GM19438 (cell line): ENCODE measurements at regions not wholly inside any gene's neighbourhood (a gene's known extent, or its start where the extent isn't known, plus 50 kb on each side); places are given as distances from the start of the nearest gene placed in this dataset.
A peak's percentile ranks its signal among the peaks of the same experiment; 100 is the strongest.

Source experiments
- ATAC-seq: cut with Tn5 transposase; IDR thresholded peaks from one replicate; pipeline ENCODE4 v1.9.1; 2021; ENCODE audit warnings: low read depth; ENCODE audit not compliant: unreplicated experiment

DNA sequence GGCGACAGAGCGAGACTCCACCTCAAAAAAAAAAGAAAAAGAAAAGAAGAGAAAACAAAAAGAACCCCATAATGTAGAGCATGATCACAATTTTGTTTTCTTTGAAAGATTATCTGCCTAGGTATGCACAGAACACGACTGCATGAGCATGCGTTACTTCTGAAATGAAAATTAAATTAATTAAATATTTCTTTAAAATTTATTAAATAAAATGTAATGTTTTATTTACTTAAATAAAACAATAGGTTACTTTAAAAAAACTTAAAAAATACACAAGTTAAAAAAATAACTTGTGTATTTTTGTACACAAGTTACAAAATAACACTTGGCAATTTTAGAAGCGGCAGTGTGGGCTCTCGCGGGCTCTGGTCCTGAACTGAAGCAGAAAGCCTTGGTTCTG lies 107.8 kb downstream of the TFAP2A start:
- no peak for ATAC-seq

DNA sequence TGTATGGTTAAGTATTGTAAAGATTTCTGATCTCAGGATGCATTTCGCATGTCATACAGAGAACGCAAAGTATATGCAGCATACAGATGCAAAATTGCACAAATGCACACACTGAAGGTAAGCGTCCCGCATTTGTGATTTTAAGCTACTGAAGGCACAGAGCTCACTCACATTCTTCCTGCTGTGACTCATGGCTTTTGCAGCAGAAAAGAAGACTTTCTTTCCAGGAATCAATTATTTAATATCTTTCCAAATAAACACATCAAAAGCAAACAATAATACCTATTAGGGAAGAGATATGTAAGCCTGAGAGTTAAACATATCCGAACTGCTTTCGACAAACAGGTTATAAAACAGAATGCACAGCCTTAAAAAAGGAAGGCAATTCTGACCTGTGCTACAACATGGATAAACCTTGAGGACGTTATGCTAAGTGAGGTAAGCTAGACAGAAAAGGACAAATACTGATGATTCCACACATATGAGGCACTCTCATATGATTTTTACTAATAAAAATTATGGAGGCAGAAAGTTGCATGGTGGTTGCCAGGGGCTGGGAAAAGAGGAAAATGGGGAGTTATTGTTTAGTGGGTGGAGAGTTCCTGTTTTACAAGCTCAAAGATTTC lies 109.0 kb downstream of the TFAP2A start:
- ATAC-seq: no peak

DNA sequence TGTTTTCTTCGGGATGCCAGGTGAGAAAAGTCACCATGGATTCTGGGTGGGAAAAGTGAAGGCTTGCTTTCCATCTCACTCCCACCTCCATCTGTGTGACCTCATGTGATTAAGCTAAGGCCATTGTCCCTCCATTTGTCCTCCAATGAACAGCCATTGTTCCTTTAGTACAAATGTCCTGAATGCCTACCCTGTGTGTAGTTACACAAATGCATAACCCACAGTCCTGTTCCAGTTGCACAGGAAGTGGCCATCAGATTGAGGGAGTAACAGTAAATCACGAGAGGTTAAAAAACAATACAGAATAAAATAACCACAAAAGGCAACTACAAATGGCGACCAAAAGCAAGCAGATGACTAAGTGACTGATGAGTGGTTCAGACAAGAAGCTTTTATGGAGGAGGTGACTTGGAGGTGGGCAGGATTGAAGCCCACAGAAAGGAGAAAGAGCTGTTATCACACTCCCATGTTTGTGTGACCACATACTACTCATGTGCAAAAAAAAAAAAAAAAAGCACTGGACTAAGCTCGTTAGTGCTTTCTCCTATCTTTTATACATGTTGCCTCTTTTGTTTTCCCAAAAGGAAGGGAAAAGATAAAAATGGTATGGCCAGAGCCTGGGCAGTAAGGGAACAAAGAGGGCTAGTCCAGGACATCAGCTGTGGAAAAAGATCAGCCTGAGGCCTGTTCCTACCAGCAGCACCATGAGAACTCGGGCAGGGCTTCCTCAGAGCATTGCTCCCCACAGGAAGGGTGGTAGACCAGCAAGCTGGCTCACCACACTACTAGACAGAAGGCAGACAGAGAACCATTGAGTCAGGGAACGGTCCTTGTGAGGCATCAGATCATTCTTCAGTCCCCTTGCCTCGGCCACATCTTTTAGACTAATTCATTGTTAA lies 111.0 kb downstream of the TFAP2A start:
- no peak for ATAC-seq

DNA sequence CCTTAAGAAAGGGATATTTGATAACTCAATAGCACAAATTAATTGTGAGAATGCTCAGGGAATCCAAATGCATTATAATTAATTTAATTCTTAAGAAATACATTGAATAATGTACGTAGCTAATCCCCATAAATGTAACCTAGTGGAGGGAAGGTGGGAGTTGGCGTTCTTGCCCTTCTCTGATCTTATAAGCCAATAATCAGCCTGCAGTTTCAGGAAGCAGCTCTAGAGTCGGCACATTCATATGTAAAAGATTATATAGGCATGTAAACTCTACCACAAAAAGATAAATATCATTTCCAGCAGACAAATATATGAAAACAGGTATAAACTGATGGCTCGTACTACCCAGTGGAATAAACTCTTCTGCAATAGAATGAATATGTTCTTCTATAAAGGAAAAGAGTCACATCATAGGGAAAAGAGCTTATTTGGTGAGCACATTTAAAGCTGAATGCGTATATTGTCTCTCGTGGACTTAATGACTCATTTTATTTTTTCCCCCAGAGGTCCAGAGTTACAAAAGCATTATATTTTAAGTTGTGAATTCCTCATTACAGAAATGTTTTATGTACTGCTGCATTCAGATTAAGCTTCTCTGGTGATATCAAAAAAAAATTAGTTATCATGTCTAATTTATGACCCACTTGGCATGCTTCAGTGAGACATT lies 112.2 kb downstream of the TFAP2A start:
- ATAC-seq: no peak

DNA sequence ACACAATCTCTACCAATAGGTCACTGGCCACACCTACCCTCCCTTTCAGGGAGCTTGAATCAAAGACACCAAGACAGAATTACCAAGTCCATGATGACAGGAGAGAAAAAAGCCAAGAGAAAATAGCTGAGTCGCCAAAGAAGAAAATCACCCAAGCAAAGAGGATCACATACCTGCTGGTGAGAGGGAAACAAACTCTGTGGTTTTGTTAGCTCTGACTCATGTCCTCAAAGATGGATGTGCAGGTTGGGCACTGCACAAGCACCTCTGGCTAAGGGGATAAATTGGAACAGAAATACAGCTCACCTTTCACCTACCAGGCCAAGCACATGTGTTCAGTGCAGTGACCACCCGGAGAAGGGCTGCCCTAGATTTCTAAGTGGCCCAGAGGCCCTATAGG lies 114.8 kb downstream of the TFAP2A start:
- no peak for ATAC-seq

DNA sequence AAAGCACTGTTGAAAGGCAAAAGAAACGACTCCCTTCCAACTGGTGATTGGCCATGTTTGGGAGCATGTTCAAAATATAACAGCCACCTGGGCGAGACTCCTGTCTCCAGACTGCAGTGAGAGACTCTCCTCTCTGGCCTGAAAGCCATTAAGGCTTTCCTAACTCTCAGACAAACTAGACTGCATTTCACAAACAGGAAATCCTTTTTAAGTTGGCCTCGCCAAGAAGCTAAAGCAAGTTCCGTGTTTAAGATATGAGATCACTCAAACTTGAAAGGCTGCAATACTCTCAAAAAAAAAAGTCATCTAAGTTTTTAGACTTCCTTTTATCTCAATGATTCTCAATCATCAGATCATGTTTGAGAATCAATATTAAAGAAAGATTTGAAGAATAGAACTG lies 117.0 kb downstream of the TFAP2A start:
- no peak for ATAC-seq

DNA sequence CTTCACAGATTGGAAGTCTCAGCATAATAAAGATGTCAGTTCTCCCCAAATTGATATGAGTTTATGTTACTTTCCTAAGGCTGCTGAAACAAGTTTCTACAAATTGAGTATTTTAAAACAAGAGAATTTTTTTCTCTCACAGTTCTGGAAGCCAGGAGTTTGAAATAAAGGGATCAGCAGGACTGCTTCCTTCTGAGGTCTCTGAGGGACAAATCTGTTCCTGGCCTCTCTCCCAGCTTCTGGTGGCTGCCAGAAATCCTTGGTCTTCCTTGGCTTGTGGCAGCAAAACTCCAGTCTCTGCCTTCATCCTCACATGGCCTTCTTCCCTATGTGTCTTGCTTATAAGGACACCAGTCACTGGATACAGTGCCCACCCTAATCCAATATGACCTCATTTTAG lies 136.1 kb downstream of the TFAP2A start:
- ATAC-seq: no peak

DNA sequence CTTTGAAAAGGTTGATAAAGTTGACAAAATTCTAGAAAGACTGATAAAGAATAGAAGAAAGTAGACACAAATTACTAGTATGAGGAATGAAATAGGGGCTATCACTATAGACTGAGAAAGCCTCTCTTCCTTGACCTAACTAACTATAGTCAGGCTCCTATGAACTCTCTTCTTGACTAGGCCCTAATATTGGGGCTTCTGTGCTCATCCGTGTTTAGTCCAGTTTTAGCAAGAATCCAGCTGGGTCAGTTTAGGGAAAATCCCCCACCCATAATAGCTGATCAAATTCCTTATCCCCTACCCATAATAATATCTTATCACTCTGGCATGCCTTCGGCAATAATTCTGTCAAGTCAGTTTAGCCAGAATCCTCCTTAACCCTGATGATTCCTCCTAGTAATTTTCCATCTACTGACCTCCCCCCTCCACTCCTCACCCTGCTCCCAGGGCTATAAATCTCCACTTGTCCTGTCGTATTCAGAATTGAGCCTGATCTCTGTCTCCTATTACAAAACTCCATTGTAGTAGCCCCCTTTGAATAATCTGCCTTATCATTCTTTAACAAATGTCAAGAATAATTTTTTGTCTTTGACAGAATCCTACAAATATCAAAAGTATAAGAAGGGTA lies 138.1 kb downstream of the TFAP2A start:
- no peak for ATAC-seq

DNA sequence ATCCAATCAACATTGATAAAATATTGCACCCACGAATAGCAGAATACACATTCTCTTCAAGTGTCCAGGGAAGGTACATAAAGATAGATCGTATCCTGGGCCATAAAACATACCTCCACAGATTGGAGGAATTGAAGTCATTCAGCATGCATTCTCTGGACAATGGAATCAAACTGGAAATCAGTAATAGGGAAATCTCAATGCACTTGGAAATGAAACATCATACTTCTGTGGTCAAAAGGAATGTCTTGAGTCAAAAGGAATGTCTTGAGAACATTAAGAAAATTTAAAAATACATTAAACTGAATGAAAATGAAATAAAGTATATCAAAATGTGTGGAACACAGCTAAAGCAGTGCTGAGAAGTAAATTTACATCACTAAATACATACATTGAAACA lies 138.8 kb downstream of the TFAP2A start:
- no peak for ATAC-seq

DNA sequence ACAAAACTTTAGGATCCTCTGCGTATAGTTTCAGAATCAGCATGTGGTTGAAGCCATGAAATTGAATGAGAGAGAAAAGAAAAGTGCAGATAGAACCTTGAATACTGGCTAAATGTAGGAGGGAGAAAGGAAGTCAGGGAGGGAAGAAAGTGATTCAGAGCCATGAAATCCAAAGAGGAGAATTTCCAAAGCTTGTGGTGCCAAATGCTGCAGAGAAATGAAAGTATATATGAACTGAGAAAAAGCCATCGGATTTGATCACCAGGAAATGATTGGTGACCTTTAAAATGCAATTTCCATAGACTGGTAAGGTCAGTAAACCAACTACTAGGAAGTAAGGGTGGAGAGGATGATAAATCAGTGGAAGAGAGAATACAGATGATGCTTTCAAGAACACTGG lies 142.3 kb downstream of the TFAP2A start:
- ATAC-seq: no peak

DNA sequence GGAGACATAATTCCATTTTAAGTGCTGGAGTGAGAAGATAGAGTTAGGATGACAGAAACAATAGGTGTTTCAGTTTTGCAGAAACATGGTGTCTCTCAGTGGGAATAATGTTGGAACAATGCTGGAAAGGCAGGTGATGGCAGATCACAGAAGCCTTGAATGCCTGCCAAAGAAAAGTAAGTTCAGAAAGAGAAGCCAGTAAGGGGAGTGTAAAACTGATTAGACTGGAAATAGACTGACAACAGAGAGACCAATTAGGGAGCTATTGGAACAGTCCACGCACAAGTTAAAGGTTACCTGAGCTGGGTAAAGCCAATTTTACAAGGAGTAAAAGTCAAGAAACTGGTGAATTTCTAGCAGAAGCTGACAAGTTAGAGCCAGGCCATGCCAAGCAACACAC lies 142.9 kb downstream of the TFAP2A start:
- ATAC-seq: no peak

DNA sequence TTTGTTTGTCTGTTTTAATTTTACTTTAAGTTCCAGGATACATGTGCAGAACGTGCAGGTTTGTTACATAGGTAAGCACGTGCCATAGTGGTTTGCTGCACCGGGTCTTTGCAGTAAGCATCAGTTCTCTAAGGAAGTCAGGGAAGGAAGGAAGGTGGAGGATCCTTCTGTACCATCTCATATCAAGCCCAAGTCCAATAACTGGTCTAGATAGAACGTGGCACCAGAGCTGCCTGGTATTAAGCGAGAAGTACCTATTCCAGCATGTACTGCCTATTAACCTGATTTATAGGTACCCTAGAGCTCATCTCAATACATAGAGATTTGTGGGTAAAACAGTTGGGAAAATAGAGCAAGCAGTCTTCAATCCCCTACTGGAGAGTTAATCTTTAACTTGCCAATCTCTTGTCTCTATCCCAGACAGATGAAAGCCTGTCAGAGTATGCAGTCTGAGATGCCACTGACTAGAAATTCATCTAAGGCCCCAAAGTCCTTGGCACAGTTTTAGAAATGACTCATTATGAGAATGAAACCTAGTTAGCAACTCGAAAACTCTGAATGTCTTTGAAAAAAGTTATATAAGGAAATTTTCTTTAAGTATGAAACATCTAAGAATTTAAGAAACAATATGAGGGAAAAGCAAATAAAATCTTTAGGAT lies 144.9 kb downstream of the TFAP2A start:
- ATAC-seq: peak; percentile 65

DNA sequence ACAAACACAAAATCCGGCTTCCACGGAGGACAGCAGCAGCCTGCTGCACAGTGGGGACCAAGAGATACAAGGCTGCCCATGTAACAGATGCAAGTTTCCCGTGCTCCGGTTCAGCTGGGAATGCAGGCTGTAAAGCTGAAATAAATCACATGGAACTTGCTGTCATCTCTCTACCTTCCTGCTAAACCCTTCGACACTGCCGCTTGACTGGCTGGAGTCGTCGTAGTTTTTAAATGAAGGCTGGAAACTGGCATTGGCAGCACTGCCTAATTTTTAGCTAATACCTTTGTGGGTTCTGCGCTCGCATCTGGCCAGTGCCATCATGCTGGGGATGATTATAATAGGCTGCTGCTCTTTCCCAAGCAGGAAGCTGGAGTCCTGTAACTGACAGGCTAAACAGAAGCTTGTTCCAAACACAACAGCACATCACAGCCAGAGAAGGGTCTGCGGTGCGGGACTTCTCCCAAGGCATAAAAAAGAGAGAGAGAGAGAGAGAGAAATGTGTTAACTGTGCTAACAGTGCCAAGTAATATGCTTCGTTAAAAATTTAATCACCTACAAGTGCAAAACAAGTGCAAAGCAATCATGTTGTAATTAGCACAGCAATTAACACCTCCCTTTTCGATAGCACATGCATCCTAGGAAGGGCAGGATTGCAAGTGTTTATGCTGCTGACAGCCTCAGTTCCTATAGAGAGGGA lies 146.1 kb downstream of the TFAP2A start:
- ATAC-seq: no peak

DNA sequence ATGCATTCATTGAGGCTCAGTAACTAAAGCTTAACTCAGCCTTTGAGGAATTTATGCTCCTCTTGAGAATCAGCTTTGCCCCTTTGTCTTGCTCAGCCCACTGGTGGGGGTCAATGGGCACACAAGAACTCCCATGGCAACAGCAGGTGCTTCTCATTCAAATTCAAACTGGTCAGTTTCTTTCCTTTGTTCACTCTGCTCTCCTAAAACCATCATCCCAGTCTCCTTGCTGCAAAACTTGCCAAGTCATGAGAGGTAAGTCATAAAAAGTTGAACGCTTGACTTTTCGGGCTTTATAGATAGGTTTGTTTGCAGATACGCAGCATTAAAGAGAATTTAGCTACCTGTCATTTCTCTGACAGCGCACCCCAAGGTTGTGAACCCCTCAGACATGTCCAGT lies 146.8 kb downstream of the TFAP2A start:
- ATAC-seq: no peak

DNA sequence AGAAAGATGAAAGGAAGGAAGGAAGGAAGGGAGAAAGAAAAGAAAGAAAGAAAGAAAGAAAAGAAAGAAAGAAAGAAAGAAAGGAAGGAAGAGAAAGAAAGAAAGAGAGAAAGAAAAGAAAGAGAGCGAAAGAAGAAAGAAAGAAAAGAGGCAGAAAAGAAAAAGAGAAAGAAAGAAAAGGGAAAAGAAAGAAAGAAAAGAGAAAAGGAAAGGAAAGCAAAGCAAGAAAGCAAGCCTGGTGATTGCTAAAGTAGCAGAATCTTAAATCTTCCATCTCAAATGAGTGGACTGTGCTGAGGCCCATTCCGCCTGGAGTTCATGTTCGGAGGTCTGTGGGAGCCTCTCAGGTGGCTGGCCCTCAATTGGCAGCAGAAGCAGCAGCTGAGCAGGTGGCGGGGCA lies 148.4 kb downstream of the TFAP2A start:
- no peak for ATAC-seq

DNA sequence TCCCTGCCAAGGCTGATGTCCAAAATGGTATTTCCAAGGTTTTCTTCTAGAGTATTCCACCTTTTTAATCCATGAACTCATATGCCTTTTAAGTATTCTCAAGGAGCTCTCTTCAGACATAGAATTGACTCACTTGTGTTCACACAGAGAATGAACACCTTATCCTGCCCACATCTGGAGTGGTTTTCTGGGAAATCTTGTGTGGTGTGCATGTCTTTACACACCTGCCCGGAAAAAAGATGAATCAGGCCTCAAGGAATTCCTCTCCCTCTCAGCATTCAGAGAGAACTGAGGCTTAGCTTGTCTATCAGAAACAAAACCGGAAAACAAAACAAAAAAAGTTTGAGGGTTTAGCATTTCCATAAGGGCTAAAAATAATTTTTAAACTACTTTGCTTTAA lies 148.8 kb downstream of the TFAP2A start:
- ATAC-seq: no peak

DNA sequence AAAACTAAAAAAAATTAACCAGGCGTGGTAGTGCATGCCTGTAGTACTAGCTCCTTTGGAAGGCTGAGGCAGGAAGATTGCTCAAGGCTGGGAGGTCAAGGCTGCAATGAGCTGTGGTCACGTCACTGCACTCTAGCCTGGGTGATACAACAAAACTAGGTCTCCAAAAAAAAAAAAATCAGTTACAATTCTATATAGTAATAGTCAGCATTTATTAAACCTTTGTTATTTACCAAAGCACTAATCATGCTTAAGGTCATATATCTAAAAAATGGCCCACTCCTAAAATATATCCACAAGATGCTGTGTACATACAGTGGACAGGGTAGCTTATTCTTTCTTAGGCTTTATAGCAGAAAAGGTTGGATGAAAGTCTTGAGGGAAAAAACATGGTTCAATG lies 152.4 kb downstream of the TFAP2A start:
- ATAC-seq: no peak

DNA sequence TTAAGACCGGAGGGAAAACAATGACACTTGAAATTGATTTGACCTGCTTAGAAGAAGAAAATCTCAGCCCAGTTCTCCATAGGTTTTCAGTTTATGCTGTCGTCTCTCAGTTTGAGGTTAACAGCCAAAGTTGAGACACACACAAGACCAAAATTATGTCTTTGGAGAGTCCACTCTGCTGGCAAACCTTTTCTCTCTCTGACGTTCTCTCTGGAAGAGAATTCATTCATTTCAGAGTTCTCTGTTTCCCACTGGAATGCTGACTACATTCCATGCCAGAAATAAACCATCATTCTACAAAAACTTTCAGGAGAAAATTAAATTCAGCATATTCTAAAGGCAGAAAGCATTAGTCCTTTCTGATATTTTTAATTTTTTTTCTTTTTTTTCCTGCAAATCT lies 155.2 kb downstream of the TFAP2A start:
- no peak for ATAC-seq

DNA sequence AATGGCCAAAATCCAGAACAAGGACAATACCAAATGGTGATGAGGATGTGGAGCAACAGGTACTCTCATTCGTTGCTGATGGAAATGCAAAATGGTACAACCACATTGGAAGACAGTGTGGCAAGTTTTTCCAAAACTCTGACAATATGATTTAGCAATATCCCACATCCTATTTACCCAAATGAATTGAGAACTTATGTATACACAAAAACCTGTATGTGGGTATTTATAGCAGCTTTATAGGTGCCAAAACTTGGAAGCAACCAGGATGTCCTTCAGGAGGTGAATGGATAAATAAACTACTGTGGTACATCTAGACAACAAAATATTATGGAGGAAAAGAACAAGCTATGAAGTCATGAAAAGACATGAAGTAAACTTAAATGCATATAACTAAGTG lies 156.5 kb downstream of the TFAP2A start:
- no peak for ATAC-seq

DNA sequence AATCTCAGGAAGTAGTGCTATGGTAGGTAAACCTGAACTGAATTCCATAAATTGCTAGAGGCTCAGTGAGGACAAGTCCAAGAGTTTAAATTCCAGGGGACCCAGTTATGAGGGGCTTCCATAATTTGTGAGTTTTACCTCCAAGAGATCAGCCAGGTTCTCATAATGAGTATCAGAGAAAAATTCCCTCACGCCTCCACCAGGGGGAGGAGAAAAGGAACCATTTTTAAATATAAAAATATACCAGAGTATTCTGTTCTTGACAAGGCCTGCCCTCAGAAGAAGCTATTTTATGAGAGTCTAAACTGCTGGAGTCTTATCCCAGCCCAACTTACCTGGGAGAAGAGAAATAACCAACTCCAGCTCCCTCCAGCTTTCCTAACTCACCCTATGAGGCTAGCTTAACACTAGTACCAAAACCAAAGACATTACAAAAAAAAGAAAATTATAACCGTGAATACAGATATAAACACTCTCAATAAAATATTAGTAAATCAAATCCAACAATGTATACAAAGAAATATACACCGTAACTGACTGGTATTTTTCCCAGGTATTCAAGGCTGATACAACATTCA lies 158.7 kb downstream of the TFAP2A start:
- no peak for ATAC-seq
